WTC11 (cell line): ENCODE measurements at regions not wholly inside any gene's neighbourhood (a gene's known extent, or its start where the extent isn't known, plus 50 kb on each side); places are given as distances from the start of the nearest gene placed in this dataset.

ENCODE experiments used
- ATAC-seq: fragments of 200-7000 bp; cut with Tn5 transposase; 2 replicates; pipeline ENCODE4 v1.10.0; 2021; ENCODE audit warnings: mild to moderate bottlenecking, moderate library complexity
- CTCF ChIA-PET: fragments of 300-600 bp; sonication (Branson Sonifier 250); formaldehyde crosslinking; loops from one replicate; lab custom pipeline; 2021; ENCODE audit warnings: antibody characterized with exemption; lab: Charles Lee
- POLR2A ChIA-PET: fragments of 350-600 bp; sonication (Branson Sonifier 250); formaldehyde crosslinking; loops from one replicate; lab custom pipeline; 2021; ENCODE audit warnings: antibody characterized with exemption; lab: Charles Lee
- DNase-seq: peaks from one replicate; pipeline ENCODE4 v3.0.0; 2021; ENCODE audit warnings: low spot score
- H3K27ac Mint-ChIP-seq: 2 replicates; pipeline ENCODE4 v1.8.0; 2021; ENCODE audit warnings: mixed read lengths
- H3K27me3 Mint-ChIP-seq: 2 replicates; pipeline ENCODE4 v1.8.0; 2021; ENCODE audit warnings: low read depth, mild to moderate bottlenecking, moderate library complexity, mixed read lengths
- H3K36me3 Mint-ChIP-seq: 2 replicates; pipeline ENCODE4 v1.8.0; 2021; ENCODE audit warnings: mixed read lengths
- H3K4me1 Mint-ChIP-seq: 2 replicates; pipeline ENCODE4 v1.8.0; 2022; ENCODE audit warnings: mixed read lengths
- H3K4me3 Mint-ChIP-seq: 2 replicates; pipeline ENCODE4 v1.8.0; 2021; ENCODE audit warnings: mild to moderate bottlenecking, moderate library complexity, mixed read lengths
- H3K9me3 Mint-ChIP-seq: 2 replicates; pipeline ENCODE4 v1.8.0; 2021; ENCODE audit warnings: mixed read lengths
- CBFB ChIP-seq: sonication (generic); formaldehyde crosslinking; IDR thresholded peaks from 2 replicates; pipeline ENCODE4 v1.8.1; 2022; ENCODE audit warnings: mild to moderate bottlenecking, low read depth, missing genetic modification reagents
- CREB1 ChIP-seq: sonication (generic); formaldehyde crosslinking; IDR thresholded peaks from 2 replicates; pipeline ENCODE4 v1.8.0; 2023; ENCODE audit warnings: mild to moderate bottlenecking, missing genetic modification reagents
- NR2C2 ChIP-seq: sonication (generic); formaldehyde crosslinking; IDR thresholded peaks from 2 replicates; pipeline ENCODE4 v1.8.0; 2022; ENCODE audit warnings: mild to moderate bottlenecking, missing genetic modification reagents
- NR3C1 ChIP-seq: sonication (generic); formaldehyde crosslinking; conservative IDR thresholded peaks from 2 replicates; pipeline ENCODE4 v1.8.1; 2023; ENCODE audit warnings: low read depth, mild to moderate bottlenecking, missing genetic modification reagents
- ZNF138 ChIP-seq: sonication (generic); formaldehyde crosslinking; conservative IDR thresholded peaks from 2 replicates; pipeline ENCODE4 v1.8.1; 2022; ENCODE audit warnings: mild to moderate bottlenecking, moderate library complexity, missing genetic modification reagents
- ZNF423 ChIP-seq: fragments of 250-450 bp; sonication (Bioruptor Pico); IDR thresholded peaks from 2 replicates; pipeline ENCODE4 v2.1.2; 2022; ENCODE audit warnings: mild to moderate bottlenecking, moderate library complexity
- ZNF425 ChIP-seq: fragments of 250-450 bp; sonication (Bioruptor Pico); conservative IDR thresholded peaks from 2 replicates; pipeline ENCODE4 v1.9.0; 2021; ENCODE audit warnings: mild to moderate bottlenecking
- ZNF532 ChIP-seq: fragments of 250-450 bp; sonication (Bioruptor Pico); IDR thresholded peaks from 2 replicates; pipeline ENCODE4 v1.9.0; 2021; ENCODE audit warnings: mild to moderate bottlenecking, borderline replicate concordance
- ZSCAN18 ChIP-seq: fragments of 250-450 bp; sonication (Bioruptor Pico); IDR thresholded peaks from 2 replicates; pipeline ENCODE4 v2.1.2; 2022; ENCODE audit warnings: mild to moderate bottlenecking, moderate library complexity
- TF ChIP-seq, protein P1 (sequence below): sonication (generic); formaldehyde crosslinking; IDR thresholded peaks from 2 replicates; pipeline ENCODE4 v1.8.0; 2022; ENCODE audit warnings: missing genetic modification reagents
- TF ChIP-seq, protein P2 (sequence below): sonication (generic); formaldehyde crosslinking; conservative IDR thresholded peaks from 2 replicates; pipeline ENCODE4 v1.8.1; 2023; ENCODE audit warnings: mild to moderate bottlenecking, low read depth, missing genetic modification reagents, moderate library complexity
- TF ChIP-seq, protein P3 (sequence below): sonication (generic); formaldehyde crosslinking; IDR thresholded peaks from 2 replicates; pipeline ENCODE4 v1.8.1; 2022; ENCODE audit warnings: low read depth, missing genetic modification reagents, borderline replicate concordance

DNA sequence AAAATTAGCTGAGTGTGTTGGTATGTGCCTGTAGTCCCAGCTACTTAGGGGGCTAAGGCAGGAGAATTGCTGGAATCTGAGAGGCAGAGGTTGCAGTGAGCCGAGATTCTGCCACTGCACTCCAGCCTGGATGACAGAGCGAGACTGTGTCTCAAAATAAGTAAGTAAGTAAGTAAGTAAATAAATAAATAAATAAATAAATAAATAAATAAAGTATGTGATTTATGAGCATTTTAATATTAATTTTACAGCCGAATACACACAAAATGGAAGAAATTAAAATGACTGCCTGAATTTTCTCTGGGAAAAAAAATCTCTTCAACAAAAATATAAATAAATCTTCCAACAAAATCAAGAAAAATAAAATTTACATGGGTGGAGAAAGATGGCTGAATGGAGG, 740.7 kb downstream of the CDH18 start (continued):
- TF ChIP-seq ZNF425 (CRISPR knock-in tag) = no peak

GRCh38 chr5:19256036-19256435, 732.0 kb downstream of the CDH18 start:
- Mint-ChIP-seq H3K36me3 (no peaks in the 10 kb centered on the region), H3K4me1 (no peaks in the 10 kb centered on the region), H3K9me3 (peaks cover 12% of the 10 kb centered on the region), H3K27me3 (no peaks in the 10 kb centered on the region)
- no peak for DNase-seq
- POLR2A ChIA-PET = no interaction called here
- CTCF ChIA-PET = no interaction called here
- TF ChIP-seq ZSCAN18 (CRISPR knock-in tag) = no peak
- TF ChIP-seq, protein P1, sequence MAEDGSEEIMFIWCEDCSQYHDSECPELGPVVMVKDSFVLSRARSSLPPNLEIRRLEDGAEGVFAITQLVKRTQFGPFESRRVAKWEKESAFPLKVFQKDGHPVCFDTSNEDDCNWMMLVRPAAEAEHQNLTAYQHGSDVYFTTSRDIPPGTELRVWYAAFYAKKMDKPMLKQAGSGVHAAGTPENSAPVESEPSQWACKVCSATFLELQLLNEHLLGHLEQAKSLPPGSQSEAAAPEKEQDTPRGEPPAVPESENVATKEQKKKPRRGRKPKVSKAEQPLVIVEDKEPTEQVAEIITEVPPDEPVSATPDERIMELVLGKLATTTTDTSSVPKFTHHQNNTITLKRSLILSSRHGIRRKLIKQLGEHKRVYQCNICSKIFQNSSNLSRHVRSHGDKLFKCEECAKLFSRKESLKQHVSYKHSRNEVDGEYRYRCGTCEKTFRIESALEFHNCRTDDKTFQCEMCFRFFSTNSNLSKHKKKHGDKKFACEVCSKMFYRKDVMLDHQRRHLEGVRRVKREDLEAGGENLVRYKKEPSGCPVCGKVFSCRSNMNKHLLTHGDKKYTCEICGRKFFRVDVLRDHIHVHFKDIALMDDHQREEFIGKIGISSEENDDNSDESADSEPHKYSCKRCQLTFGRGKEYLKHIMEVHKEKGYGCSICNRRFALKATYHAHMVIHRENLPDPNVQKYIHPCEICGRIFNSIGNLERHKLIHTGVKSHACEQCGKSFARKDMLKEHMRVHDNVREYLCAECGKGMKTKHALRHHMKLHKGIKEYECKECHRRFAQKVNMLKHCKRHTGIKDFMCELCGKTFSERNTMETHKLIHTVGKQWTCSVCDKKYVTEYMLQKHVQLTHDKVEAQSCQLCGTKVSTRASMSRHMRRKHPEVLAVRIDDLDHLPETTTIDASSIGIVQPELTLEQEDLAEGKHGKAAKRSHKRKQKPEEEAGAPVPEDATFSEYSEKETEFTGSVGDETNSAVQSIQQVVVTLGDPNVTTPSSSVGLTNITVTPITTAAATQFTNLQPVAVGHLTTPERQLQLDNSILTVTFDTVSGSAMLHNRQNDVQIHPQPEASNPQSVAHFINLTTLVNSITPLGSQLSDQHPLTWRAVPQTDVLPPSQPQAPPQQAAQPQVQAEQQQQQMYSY (CRISPR knock-in tag) = no peak
- TF ChIP-seq ZNF532 (CRISPR knock-in tag) = no peak
- TF ChIP-seq, protein P2, sequence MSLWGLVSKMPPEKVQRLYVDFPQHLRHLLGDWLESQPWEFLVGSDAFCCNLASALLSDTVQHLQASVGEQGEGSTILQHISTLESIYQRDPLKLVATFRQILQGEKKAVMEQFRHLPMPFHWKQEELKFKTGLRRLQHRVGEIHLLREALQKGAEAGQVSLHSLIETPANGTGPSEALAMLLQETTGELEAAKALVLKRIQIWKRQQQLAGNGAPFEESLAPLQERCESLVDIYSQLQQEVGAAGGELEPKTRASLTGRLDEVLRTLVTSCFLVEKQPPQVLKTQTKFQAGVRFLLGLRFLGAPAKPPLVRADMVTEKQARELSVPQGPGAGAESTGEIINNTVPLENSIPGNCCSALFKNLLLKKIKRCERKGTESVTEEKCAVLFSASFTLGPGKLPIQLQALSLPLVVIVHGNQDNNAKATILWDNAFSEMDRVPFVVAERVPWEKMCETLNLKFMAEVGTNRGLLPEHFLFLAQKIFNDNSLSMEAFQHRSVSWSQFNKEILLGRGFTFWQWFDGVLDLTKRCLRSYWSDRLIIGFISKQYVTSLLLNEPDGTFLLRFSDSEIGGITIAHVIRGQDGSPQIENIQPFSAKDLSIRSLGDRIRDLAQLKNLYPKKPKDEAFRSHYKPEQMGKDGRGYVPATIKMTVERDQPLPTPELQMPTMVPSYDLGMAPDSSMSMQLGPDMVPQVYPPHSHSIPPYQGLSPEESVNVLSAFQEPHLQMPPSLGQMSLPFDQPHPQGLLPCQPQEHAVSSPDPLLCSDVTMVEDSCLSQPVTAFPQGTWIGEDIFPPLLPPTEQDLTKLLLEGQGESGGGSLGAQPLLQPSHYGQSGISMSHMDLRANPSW (CRISPR knock-in tag) = no peak
- TF ChIP-seq, protein P3, sequence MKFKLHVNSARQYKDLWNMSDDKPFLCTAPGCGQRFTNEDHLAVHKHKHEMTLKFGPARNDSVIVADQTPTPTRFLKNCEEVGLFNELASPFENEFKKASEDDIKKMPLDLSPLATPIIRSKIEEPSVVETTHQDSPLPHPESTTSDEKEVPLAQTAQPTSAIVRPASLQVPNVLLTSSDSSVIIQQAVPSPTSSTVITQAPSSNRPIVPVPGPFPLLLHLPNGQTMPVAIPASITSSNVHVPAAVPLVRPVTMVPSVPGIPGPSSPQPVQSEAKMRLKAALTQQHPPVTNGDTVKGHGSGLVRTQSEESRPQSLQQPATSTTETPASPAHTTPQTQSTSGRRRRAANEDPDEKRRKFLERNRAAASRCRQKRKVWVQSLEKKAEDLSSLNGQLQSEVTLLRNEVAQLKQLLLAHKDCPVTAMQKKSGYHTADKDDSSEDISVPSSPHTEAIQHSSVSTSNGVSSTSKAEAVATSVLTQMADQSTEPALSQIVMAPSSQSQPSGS (CRISPR knock-in tag) = no peak
- TF ChIP-seq ZNF138 (CRISPR knock-in tag) = no peak
- no peak for TF ChIP-seq NR3C1 (CRISPR knock-in tag)
- no peak for TF ChIP-seq CBFB
- no peak for TF ChIP-seq ZNF423
- TF ChIP-seq NR2C2 (CRISPR knock-in tag) = no peak
- TF ChIP-seq CREB1 = no peak
- TF ChIP-seq, all 79 proteins: peak for 0
- no peak for ATAC-seq
- Mint-ChIP-seq H3K4me3 (no peak overlapping the region), H3K27ac (no peak overlapping the region)
